Testis (tissue), 2 donors: ENCODE measurements at regions not wholly inside any gene's neighbourhood (a gene's known extent, or its start where the extent isn't known, plus 50 kb on each side); places are given as distances from the start of the nearest gene placed in this dataset.

Source experiments
- CTCF ChIP-seq, 3 experiments: fragments of 450-650 bp in 2 of 3; fragments of 200-600 bp in 1 of 3; sonication (generic) in 1 of 3; IDR thresholded peaks; one replicate each; pipeline ENCODE4 v1.5.1; 2016 to 2019; ENCODE audit warnings: antibody characterized with exemption in 3 of 3, mild to moderate bottlenecking in 2 of 3, moderate library complexity in 1 of 3
- POLR2A ChIP-seq: fragments of 450-650 bp; IDR thresholded peaks from one replicate; pipeline ENCODE4 v1.6.1; 2017; ENCODE audit warnings: antibody characterized with exemption, mild to moderate bottlenecking, moderate library complexity

- TF ChIP-seq CTCF (IDR thresholded peaks at IDR 0.05) (no peak), POLR2A (no peak)
These were observed 273.0 kb upstream of the CTNND2 start for GRCh38 chr5:12177225-12177624.
